NCI-H69 (cell line): ENCODE measurements at regions not wholly inside any gene's neighbourhood (a gene's known extent, or its start where the extent isn't known, plus 50 kb on each side); places are given as distances from the start of the nearest gene placed in this dataset.

Experiments used
- DNase-seq: peaks from one replicate; lab custom pipeline; 2025; lab: John Stamatoyannopoulos, UW

GRCh38 chr1:13922466-13923110 is 222.6 kb downstream of the PRDM2 start:
- DNase-seq, result no peak

- DNase-seq, result no peak
Observed at GRCh38 chr1:13926556-13926955, 226.6 kb downstream of the PRDM2 start.

DNA sequence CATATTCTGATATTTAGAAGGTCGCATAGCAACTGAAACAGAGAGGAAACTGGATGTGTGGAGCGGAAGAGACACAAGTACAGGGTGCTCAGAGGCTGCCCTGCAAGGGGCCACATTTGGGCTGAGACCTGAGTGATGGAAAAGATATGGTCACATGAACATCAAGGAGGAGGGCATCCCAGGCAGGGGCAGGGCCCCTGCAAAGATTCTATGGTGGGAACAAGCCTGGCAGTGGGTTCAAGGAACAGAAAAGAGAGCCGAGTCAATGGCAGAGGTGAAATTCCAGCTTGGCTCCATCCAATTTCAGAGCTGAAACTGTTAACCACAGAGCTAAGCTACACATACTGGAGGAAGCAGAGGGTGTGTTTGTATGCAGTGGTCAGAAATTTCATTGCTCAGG is 227.7 kb downstream of the PRDM2 start:
- no peak for DNase-seq

DNA sequence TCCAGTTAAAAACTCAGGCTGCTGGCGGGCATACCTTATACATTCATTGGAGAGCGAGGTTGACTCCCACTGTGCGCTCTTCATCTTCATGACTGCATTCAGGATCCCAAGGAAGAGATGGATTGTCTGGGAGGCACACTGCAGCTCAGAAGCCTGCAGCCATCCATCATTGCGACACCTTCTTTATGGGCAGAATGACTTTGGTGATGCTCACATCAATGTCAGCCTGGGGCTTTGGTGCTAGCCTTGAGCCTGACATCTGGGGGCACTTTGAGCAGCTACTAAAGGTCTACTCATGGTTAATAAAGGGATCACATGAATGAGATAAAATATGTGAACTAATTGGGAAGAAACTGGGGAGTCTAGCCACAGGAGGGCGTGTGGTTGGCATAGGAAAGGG is 229.3 kb downstream of the PRDM2 start:
- no peak for DNase-seq

GRCh38 chr1:13930151-13930550 is 230.2 kb downstream of the PRDM2 start:
- no peak for DNase-seq

- DNase-seq, result no peak
Observed at GRCh38 chr1:13931226-13931625, 231.2 kb downstream of the PRDM2 start.

DNA sequence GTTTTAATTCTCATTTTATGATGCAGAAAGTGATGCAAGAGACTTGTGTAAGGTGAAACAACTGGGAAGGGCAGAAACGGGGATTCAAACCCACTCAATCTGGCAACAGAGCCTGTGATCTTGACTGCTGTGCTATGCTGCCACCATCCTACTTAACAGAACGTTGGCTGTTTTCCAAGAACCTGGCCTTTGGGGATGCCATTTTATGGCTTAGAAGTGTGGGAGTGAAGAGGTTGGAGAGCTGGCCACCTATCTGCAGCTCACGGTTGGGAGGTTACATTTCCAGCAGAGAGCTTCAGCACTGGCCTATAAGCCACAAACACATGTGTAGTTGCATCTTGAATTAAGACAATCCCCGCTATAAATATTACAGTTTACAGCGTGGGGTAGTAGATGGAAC is 235.3 kb downstream of the PRDM2 start:
- peak; percentile 10 for DNase-seq

DNA sequence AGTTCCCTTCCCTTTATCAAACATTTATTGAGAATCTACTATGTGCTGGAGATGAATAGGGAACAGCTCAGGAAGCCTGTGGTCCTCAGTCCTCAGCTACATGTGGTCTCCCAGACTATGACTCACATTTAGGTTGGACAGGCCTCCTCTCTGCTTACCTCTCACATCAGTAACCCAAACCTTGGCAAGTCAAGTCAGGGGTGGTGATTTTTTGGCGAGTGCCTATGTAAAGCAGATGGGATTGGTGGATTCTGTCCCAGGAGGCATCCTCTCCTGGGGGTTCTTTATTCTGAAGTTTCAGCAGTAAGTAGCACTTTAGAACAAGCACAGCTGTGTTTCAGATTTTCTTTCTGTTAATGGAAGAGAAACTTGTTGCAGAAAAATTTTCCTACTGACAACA is 241.3 kb downstream of the PRDM2 start:
- no peak for DNase-seq

DNA sequence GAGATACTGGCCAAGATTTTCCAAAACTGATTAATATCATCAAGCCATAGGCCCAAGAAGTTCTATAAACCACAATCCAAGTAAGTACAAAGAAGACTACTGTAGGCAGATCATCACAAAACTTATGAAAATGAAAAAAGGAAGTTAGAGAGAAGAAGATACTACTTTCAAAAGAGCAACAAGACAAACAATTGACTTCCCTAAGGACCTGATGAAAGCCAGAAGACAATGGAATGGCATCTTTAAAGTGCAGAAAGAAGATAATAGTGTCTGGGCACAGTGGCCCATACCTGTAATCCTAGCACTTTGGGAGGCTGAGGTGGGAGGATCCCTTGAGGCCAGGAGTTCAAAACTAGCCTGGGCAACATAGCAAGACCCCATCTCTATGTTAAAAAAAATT is 243.1 kb downstream of the PRDM2 start:
- DNase-seq, result no peak

DNA sequence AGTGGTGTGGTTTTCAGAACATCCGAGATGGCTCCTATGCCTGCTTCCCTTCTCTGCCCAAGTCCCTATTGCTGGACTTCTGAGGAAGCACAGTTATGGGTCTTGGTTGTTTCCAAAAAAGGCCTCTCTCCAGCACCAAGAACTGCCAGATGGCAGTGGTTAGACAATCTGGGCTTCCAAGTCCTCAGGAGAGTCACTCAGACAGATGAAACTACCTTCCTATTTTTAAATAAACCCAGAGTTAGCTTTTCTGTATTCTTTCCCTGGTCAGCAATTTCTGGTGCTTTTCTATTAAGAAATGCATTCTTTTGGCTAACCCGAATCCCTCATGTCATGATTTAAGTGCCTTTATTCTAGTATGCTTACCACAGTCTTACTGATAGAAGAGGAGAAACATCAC is 245.9 kb downstream of the PRDM2 start:
- no peak for DNase-seq

DNA sequence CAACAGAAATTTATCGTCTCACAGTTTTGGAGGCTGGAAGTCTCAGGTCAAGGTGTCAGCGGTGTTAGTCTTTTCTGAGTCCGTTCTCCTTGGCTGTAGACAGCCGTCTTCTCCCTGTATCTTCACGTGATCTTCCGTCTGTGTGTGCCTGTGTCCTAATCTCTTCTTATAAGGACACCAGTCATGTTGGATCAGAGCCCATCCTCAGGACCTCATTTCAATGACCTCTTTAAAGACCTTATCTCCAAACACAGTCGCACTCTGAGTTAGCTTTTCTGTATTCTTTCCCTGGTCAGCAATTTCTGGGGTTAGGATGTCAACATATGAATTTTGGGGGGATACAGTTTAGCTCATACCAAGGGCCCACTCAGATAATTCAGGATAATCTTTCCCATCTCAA is 247.7 kb downstream of the PRDM2 start:
- DNase-seq, result no peak

GRCh38 chr1:13948396-13948795 is 248.4 kb downstream of the PRDM2 start:
- DNase-seq, result no peak

DNA sequence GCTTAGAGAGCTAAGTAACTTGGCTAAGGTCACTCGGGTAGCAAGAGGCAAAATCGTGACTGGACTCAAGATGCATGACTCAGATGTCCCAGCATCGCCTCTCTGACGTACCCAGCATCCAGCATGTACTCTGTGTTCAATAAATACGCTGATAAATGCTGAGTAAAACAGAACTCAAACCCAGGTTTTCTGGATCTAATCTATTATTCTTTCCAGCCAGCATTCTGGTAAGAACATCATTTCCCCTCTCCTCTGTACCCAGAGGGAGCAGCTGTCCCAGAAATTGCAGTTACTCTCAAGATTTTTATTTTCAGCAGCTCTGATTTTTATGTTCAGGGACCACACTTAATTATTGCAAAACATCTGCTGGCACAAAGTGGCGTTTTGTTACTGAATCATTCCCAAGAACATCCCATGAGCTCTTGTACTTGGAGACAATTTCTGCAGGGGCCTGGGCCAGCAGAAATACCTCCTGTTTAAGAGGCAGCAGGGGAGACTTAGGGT is 249.0 kb downstream of the PRDM2 start:
- DNase-seq, result no peak

DNA sequence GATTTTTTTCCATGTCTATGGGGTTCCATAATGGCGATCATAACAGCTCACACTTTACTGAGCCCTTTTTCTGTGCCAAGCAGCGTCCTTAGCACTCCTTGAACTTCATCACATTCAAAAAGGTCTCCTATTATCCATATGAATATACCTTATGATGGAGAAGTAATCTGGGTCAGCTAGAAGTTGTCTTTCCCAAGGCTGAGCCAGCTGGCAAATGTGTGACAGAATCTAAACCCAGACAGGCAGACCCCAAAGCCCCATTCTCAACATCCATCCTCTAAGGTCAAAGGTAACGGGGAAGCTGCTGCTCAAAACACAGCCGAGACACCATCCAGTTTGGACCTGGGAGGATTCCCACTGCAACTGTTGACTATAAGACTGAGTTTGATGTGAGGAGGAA is 249.6 kb downstream of the PRDM2 start:
- DNase-seq, result no peak

DNA sequence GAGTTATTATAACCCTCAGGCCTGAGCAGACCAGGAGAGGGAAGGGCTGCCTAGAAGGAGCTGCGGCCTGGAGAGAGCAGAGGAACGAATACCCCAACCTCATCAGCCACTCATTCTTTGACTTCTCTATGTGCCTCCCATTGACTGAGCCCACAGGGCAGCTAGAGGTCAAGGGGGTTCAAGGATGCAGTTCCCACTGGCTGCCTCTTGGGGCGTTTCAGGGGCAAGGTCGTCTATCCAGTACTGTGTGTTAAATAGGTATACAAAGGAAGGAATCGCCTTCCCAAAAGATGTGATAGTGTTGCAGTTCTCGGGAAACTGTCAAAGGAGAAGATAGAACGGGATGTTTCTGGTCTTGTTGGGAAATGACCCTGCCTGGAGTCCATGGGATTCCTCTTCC is 250.6 kb downstream of the PRDM2 start:
- DNase-seq, result no peak

- no peak for DNase-seq
Observed at GRCh38 chr1:13951793-13952751, 252.1 kb downstream of the PRDM2 start.

- no peak for DNase-seq
Observed at GRCh38 chr1:13952985-13953384, 253.0 kb downstream of the PRDM2 start.

- DNase-seq, result no peak
Observed at GRCh38 chr1:13956393-13956792, 256.4 kb downstream of the PRDM2 start.

GRCh38 chr1:13960375-13960987 is 260.5 kb downstream of the PRDM2 start:
- DNase-seq, result peak; percentile 17

GRCh38 chr1:13964768-13965167 is 264.8 kb downstream of the PRDM2 start:
- DNase-seq, result no peak

- DNase-seq, result peak; percentile 46
Observed at GRCh38 chr1:13965770-13966398, 265.9 kb downstream of the PRDM2 start.

DNA sequence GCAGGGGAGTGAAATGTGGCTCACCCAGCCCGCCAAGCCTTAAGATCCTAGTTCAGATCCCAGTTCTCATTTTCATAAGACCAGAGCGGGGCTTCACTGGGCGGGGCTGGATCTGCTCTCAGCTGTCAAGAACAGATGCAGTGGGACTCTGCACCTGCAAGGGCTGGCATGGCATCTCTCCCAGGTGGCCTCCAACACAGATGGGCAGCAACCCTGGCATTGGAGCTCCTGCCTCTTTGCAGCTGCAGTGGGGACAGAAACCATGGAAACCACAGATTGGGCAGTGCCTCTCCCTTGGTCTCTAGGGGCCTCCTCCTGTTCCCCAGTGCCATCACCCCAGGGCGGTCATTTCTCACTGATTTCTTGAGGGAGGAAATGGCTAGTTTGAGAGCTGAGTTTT is 267.7 kb downstream of the PRDM2 start:
- no peak for DNase-seq
